ENCODE measurements at regions not wholly inside any gene's neighbourhood (a gene's known extent, or its start where the extent isn't known, plus 50 kb on each side); places are given as distances from the start of the nearest gene placed in this dataset.

GRCh38 chr13:103403148-103403740, 337.0 kb upstream of the SLC10A2 start:
- no peak for DNase-seq

GRCh38 chr13:103395139-103395538, 328.9 kb upstream of the SLC10A2 start:
- DNase-seq, result no peak

DNA sequence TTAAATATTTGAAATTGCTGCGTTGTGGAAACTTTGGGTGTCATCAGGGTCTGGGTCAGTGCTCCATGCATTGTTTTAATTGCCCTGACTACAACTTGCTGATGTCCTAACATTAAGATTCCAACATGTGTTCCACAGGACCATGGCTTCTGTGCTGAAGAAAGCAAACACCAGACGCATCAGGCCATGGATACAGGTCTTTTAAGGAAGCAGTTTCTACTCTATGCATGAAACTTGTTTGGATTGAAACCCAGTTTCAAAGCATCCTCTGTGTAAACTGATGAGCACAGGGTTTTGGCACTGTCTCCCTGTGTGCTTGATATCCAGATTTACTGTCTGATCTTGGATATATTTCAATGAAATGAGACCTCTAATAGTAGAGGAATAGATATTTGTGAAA, 328.4 kb upstream of the SLC10A2 start:
- no peak for DNase-seq

- DNase-seq, result no peak
Observed at GRCh38 chr13:103391936-103392335, 325.7 kb upstream of the SLC10A2 start.

DNA sequence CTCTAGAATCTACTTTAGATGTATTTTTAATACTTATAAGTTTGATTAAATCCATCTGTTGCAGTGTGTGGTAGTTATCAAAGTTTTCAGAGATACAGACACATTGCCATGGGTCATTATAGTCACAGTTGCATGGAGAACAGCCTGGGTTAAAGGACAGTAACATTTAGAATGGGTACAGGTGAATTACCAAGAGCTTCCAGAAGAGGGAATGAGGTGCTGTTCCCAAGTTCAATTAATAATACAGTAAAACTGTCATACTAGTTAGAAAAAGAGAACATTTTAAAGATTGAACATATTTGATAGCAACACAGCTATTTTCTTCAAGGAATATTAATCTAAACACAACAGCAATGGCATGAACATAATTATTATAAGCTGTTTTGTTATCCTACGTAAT, 322.6 kb upstream of the SLC10A2 start:
- DNase-seq, result no peak

GRCh38 chr13:103386341-103386740, 320.1 kb upstream of the SLC10A2 start:
- no peak for DNase-seq

DNA sequence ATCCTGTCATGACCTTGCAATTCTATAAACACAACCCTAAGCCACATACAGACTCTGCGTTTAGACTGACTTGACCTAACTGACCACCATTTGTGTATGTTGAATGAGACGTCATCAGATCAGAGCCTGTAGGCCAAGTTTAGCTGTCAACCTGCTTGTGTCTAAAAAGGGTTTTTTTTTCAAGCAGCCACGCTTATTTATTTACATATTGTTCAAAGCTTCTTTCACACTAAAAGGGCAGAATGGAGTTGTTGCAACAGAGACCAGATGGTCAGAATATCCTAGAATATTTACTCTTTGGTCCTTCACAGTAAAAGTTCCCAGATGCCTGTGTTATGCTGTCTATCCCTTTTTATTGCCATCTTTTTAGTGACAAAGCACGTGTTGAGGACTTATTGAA, 307.7 kb upstream of the SLC10A2 start:
- no peak for DNase-seq

- no peak for DNase-seq
Observed at GRCh38 chr13:103371271-103371670, 305.1 kb upstream of the SLC10A2 start.

- DNase-seq, result no peak
Observed at GRCh38 chr13:103370790-103371189, 304.6 kb upstream of the SLC10A2 start.

DNA sequence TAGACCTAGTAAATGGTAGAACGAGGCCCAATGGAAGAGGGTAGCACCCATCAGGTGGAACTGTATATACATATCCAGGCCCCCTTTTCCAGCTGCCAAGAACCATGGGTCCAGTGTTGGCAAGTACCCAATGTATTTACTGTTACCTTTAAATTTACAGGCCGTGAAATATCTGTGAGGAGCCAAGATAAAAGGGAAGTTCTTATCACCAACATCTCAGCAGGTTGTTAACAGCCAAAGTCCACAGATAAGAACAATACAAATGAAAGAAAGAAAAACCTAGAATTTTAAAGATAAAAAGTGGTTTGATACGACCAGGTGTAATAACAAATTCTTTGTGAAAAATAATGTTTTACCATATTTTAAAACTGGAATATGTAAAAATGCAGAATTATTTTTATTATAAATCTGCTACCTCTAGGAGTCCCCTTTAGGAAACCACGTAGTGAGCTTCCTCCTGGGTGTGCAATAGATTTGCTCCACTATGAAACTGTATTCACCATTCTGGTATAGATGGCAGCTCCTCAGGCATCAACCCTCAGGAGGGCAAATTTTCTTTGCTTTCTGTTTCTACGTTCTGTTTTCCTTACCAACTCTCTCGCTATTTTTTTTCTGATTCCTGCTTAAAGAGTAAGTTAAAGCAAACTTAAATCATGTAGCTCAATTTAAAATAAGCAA, 292.2 kb upstream of the SLC10A2 start:
- no peak for DNase-seq

DNA sequence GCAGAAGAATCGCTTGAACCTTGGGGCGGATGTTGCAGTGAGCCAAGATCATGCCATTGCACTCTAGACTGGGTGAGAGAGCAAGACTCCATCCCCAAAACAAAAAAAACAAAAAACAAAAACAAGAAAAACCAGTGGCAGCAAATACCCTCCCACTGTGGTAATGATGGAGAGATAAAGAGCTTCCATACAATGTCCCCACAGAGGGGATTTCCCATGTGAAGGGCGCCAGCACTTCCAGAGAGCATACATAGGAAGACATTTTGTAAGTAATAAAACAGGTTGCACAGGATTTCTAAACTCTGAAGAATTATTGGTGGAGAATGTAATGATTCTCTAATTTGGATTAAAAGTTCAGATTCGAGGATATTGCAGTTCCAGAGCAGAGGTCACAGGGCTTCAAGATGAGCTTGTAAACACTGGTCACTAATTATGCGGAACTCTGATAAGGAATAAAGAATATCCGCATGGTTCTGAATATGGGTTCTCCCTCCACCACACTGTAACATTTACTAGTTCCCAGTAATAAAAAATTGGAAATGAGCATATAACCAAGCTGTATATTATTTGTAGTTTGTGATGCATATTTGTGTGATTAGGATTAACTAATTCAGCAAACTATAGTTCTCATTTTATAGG, 290.1 kb upstream of the SLC10A2 start:
- no peak for DNase-seq

- DNase-seq, result no peak
Observed at GRCh38 chr13:103354171-103354570, 288.0 kb upstream of the SLC10A2 start.

DNA sequence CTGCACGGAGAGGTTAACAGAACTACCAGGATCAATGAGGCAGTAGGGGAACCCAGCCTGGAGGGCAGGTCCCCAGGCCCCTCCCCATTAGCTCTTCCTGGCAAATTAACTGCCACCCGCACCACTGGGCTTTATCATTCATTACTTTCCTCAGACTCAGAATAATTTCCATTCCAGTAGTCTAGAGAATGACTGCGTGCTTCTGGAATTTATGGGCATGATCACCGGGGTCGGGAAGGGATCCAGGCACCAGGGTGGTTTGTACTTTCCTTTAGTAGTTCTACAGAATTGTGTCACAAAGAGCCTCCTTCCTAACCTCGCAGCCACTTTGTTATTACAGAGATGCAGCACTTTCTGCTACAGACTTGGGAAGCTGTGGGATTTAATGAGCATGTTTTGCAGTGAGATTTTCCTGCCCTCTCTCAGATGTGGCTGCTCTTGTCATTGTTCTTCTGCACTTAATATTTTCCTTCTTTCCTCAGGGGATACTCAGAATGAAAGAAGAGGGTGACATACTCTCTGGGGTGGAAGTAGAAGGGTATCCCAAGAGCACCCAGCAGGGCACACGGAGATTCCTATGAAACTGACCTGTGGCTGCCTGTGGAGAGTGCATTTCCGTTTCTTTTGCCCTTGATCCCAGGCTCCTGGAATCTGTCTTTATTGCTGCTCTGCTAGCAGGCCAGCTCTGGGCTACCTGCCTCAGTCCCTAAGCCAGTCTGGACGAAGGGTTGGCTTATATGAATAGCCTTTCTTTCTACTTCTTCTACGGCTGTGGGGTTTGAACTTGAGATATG, 285.0 kb upstream of the SLC10A2 start:
- no peak for DNase-seq

GRCh38 chr13:103350147-103350546, 283.9 kb upstream of the SLC10A2 start:
- no peak for DNase-seq

DNA sequence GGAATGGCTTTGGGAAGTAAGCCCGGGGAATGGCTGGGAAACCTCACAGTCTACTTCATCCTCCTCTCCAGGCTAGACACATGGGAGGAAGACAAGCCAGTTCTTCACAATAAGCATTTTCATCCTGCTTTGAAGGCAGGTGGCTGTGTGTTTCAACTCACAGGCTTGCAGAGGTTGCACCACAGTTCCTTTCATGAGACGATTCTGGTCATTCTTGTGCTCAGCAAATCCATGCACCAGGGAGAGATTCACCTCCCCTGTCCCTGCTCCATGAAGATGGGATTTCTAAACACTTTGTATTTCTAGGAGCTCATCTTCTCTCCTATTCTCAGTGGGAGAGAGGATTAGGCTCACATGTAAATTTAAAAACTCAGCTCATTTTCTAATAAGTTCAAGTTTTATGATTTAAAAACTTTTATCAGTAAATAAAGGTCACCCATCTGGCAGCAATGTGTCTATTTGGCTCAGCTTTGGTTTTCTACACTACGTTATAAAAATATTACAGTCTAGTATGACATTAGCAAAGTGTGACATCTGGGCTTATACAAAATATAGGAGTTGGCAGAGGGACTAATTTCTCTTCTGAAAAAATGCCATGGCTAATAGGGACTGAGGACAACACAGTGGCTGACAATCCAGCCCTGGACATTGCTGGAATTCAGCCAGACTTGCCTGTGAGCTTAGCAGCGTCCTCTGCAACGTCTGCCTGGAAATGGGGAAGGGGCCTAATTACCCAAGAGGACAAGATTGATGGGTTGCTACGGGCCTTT, 283.2 kb upstream of the SLC10A2 start:
- peak; percentile 3 for DNase-seq

DNA sequence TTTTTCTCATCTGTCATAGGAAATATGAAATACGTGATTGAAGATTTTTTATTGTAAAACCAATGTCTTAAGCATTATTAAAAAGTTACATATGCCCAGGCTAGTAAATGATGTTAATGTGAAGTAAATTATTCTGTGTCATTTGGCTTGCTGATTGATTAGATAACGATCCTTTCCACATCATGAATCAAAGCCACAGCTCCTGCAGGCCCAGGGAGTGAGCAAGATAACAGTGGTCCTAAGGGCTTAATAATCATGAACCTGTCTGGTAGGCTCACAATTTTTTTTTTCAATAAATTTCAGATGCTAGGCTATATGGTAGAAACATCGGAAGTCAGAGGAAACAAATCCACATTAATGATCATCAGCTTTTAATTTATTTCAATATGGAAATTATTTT, 269.0 kb upstream of the SLC10A2 start:
- DNase-seq, result no peak

DNA sequence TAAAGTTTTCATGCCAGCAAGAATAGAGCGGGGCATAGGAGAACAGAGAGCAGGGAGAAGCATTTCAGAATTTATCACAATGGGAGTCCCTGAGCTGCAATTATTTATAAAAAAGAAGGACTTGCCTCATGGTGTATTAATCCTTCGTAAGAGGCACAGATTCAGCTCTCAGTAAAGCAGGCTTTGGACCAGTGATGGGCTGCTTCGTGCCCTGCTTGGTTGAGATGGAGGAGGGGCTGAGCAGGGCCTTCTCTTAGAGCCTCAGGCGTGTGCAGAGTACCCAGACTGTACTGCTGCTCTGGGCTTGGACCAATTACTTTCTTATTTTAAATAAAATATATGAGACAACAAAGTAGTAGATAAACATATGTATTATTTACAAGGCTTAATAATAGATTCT, 265.7 kb upstream of the SLC10A2 start:
- DNase-seq, result no peak

- no peak for DNase-seq
Observed at GRCh38 chr13:103328899-103329298, 262.7 kb upstream of the SLC10A2 start.

DNA sequence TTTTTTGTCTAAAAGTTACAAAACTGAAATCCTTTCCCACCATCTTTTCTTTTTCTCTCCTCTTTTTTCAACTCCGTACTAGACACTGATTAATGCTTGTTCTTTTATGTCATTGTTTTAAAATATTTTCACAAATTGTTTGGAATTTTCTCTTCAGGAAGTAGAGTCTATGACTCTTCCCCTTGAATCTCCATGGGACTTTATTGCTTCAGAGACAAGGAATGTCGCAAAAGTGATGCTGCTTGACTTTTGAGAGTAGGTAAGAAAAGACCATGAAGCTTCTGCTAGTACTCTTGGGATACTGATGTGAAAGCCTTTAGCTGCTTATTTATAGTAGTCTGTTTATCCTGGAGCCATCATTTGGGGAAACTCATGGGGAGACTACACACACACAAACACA, 260.1 kb upstream of the SLC10A2 start:
- no peak for DNase-seq

GRCh38 chr13:103325672-103326071, 259.5 kb upstream of the SLC10A2 start:
- DNase-seq, result no peak

DNA sequence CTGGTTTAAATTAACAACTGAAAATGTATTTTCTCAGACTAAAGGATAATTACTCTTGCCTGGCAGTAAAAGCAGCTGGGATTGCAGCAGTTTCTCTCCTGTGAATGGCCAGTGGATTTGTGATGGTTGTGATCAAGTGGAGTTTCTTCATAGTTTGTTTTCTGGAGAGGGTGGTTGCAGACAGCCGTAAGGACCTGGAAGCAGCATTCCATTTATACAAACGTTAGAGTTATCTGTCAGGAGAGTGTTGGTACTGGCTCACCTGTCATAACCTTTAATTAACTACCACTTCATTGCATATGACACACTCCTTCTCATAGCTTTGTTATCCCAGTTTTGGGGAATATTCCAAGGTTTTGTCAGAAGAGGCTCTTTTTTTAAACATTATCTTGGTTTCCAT, 258.4 kb upstream of the SLC10A2 start:
- DNase-seq, result no peak

GRCh38 chr13:103315711-103316110, 249.5 kb upstream of the SLC10A2 start:
- DNase-seq, result no peak

- no peak for DNase-seq
Observed at GRCh38 chr13:103312467-103312866, 246.2 kb upstream of the SLC10A2 start.

Measured in NCI-H1105 (cell line).